Effector memory CD4-positive, alpha-beta T cell (primary cell): ENCODE measurements at regions not wholly inside any gene's neighbourhood (a gene's known extent, or its start where the extent isn't known, plus 50 kb on each side); places are given as distances from the start of the nearest gene placed in this dataset.

ENCODE experiments used
- DNase-seq, 3 donors: peaks; one replicate each; pipeline ENCODE4 v3.0.0-alpha.2; 2020
- H3K27ac ChIP-seq: 2 replicates; pipeline ENCODE4 v1.7.0; 2013; ENCODE audit warnings: mild to moderate bottlenecking, low read length, moderate library complexity; ENCODE audit not compliant: insufficient read depth, poor library complexity, severe bottlenecking
- H3K27me3 ChIP-seq: replicated peaks from 2 replicates; pipeline ENCODE4 v1.7.0; 2013; ENCODE audit warnings: mild to moderate bottlenecking, low read length; ENCODE audit not compliant: insufficient read depth, control insufficient read depth, poor library complexity, severe bottlenecking
- H3K36me3 ChIP-seq: 2 replicates; pipeline ENCODE4 v1.7.0; 2013; ENCODE audit warnings: mild to moderate bottlenecking, low read length, moderate library complexity; ENCODE audit not compliant: control insufficient read depth, insufficient read depth
- H3K4me1 ChIP-seq: 2 replicates; pipeline ENCODE4 v1.7.0; 2013; ENCODE audit warnings: low read length, mild to moderate bottlenecking; ENCODE audit not compliant: control insufficient read depth, insufficient read depth, poor library complexity, severe bottlenecking
- H3K4me3 ChIP-seq: 2 replicates; pipeline ENCODE4 v1.7.0; 2013; ENCODE audit warnings: low read length, low read depth, mild to moderate bottlenecking; ENCODE audit not compliant: insufficient read depth, poor library complexity, severe bottlenecking
- H3K9me3 ChIP-seq: 2 replicates; pipeline ENCODE4 v1.7.0; 2013; ENCODE audit warnings: mild to moderate bottlenecking, low read length, moderate library complexity; ENCODE audit not compliant: control insufficient read depth

DNA sequence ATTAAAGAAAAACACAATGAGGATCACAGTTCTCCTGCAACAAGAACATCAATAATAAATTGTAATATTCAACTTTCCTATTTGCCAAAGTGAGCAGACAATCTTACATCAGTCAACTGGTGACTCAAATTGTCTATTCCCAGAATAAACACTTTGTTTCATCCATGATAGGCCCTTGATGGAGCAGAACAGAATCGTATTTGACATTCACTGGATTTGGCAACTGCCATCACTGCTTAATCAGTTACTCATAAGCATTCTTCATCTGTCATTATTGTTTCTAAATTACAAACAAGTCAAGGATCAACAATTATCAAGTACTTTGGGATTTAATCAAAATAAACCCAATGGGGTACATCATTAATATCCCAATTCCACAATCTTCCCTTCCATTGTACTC, 398.4 kb downstream of the GABRG2 start:
- Histone ChIP-seq H3K27me3 (no peaks in the 10 kb centered on the region), H3K4me1 (no peaks in the 10 kb centered on the region), H3K4me3 (no peak overlapping the region), H3K36me3 (no peaks in the 10 kb centered on the region), H3K9me3 (no peaks in the 10 kb centered on the region), H3K27ac (no peak overlapping the region)
- no peak for DNase-seq

DNA sequence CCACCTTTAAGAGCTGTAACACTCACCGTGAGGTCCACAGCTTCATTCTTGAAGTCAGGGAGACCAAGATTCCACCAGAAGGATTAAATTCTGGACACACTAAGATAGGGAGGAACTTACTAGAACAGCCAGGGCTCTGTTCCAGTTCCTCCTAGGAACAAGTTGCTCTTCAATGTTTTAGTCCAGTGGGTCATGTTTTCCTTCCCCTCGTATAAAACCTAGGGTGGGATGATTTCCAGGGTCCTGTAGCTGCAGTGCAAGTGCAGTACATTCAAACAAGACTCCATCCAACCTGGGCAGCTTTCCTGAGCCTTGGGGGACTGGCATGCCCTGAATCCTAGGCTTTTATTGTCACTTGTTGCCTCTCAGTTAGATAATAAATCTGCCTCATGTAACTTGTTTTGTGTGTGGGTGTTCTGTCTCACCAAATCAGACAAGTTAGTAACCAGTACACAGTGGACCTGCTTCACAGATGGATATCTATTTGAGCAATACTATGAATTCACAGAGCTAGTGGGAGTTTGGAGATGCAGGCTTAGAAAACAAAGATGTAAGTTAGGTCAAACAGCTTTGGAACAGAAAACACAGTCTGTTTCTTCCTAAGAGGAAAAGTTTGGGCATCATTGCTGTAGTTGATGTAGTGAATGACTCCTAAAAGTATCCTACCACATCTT, 405.6 kb downstream of the GABRG2 start:
- no peak overlapping the region for H3K4me3 ChIP-seq
- no peaks in the 10 kb centered on the region for H3K36me3 ChIP-seq
- no peaks in the 10 kb centered on the region for H3K27me3 ChIP-seq
- H3K4me1 ChIP-seq, result no peaks in the 10 kb centered on the region
- no peak overlapping the region for H3K27ac ChIP-seq
- DNase-seq, result no peak
- no peaks in the 10 kb centered on the region for H3K9me3 ChIP-seq

DNA sequence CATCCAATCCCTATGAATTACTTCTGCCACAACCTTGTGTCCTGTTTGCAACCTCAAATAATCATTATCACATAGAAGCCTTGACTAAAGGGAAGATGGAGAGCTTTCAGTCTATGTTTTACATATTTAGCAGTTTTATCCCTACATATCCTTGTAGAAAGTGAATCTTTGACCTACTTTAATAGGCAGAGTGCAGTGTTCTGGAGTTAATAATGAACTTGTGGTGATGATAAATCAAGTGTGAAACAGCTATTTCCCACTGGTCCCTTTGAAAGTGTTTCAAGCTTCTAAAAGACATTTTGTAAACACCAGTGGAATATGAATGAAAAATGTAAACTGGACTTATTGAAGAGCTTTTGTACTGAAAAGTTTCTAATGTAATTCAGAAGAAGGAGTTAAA, 406.7 kb downstream of the GABRG2 start:
- no peaks in the 10 kb centered on the region for H3K9me3 ChIP-seq
- no peak overlapping the region for H3K27ac ChIP-seq
- H3K27me3 ChIP-seq, result no peaks in the 10 kb centered on the region
- DNase-seq, result no peak
- no peaks in the 10 kb centered on the region for H3K4me1 ChIP-seq
- H3K36me3 ChIP-seq, result no peaks in the 10 kb centered on the region
- no peak overlapping the region for H3K4me3 ChIP-seq

DNA sequence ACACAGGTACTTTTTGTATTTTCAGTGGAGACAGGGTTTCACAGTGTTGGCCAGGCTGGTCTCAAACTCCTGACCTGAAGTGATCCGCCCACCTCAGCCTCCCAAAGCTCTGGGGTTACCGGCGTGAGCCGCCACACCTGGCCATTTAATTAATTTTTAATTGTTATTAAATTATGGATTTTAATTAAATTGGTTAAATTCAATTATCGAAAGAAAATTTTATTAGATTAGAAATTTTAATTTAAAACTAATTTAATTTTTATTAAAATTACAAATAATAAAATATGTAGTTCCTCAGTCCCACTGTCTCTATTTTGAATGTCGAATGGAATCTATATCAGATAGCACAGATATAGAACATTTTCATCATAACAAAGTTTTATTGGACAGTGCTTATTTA, 416.5 kb downstream of the GABRG2 start:
- H3K9me3 ChIP-seq, result no peaks in the 10 kb centered on the region
- DNase-seq, result no peak
- H3K4me3 ChIP-seq, result no peak overlapping the region
- H3K27ac ChIP-seq, result no peak overlapping the region
- no peaks in the 10 kb centered on the region for H3K4me1 ChIP-seq
- no peaks in the 10 kb centered on the region for H3K36me3 ChIP-seq
- no peaks in the 10 kb centered on the region for H3K27me3 ChIP-seq

DNA sequence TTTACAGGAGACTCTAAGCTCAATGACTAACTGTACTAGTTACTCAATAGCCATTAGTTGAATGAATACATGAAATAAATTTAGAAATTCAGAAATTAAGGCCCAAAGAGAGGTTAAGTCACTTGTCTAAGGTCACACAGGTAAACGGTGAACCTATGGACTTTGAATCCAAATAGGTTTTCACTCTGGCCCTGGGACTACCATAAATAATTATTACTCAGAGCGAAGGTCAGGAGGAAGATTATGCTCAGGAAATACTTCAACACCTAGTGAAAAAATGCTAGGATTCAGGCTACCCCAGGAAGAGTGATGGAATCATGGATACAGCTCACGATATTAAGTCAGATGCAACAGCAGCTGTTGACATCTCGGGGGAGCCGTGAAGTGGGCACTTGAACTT, 417.4 kb downstream of the GABRG2 start:
- no peak overlapping the region for H3K4me3 ChIP-seq
- no peak for DNase-seq
- no peaks in the 10 kb centered on the region for H3K9me3 ChIP-seq
- H3K36me3 ChIP-seq, result no peaks in the 10 kb centered on the region
- H3K27me3 ChIP-seq, result no peaks in the 10 kb centered on the region
- no peaks in the 10 kb centered on the region for H3K4me1 ChIP-seq
- H3K27ac ChIP-seq, result no peak overlapping the region

DNA sequence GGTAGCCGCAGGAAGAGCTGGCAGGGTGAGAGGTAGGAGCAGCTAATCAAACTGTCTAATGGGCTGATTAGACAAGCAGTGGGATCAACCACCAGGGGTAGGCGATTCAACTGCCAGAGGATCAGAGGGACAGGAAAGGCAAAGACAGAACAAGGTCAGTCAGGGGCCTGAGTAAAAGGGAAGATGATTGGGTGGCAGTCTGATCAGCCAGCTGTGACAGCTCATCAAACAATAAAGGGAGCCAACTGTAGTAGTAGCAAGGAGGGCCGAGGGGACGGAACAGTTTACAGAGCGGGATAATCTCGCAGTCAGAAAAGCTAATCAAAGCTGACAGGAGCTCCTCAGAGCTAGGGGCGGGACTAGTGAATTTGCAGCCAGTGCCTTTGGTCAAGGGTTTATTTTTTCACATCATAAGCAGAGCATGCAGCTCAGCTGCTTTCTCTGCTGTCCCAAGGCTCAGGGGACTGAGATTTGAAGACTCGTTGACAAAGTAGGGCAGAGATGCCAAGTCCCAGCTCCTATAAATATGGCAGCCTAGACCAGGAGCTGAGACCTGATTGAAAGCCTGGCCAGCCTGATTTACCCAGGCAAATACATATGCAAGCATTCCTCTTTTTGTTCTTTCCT, 418.2 kb downstream of the GABRG2 start:
- Histone ChIP-seq H3K4me3 (no peak overlapping the region), H3K27me3 (no peaks in the 10 kb centered on the region), H3K27ac (no peak overlapping the region), H3K36me3 (no peaks in the 10 kb centered on the region), H3K9me3 (no peaks in the 10 kb centered on the region), H3K4me1 (no peaks in the 10 kb centered on the region)
- no peak for DNase-seq

DNA sequence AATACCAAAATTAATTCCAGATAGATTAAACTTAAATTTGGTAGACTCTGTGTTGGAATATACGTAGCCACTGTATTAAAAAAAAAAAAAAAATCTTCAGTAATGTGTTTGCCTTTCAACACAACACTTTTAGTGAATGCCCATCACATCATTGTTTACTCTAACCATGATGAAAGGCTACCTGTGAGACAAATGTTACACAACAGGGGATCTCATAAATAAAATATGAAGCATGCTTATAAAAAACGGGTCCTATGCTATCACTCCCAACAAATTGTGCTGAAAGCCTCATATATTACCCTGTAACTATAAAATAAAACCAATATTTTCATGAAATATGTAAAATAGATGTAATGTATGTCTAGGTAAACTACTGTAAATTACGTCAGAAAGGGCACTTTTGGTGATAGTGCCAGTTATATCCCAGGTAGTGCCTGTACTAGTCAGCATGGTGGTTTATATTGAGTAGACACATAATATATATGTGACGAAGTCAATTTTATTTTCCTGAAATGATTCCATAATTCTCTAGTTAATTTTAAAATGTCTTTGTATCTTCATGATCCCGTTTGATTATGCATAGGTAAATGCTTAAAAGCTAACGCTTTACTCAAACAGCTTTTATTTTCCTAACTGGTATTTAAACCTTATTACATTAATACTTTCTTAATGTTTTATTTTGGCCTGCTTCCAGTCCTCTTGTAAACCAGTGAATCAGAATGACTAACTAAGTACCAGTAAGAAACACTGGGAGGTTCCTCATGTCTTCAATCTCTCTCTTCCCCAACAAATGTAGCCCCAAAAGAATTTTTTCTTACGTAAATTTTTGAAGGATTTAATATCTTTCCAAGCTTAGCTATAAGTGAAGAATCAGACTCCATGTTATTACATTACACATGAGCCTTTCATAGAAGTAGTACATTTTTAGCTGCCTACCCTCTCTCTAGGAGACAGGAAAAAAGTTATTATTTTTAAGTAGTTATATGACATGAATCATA, 420.3 kb downstream of the GABRG2 start:
- DNase-seq, result no peak
- Histone ChIP-seq H3K9me3 (no peaks in the 10 kb centered on the region), H3K27ac (no peak overlapping the region), H3K4me1 (no peaks in the 10 kb centered on the region), H3K27me3 (no peaks in the 10 kb centered on the region), H3K36me3 (no peaks in the 10 kb centered on the region), H3K4me3 (no peak overlapping the region)

DNA sequence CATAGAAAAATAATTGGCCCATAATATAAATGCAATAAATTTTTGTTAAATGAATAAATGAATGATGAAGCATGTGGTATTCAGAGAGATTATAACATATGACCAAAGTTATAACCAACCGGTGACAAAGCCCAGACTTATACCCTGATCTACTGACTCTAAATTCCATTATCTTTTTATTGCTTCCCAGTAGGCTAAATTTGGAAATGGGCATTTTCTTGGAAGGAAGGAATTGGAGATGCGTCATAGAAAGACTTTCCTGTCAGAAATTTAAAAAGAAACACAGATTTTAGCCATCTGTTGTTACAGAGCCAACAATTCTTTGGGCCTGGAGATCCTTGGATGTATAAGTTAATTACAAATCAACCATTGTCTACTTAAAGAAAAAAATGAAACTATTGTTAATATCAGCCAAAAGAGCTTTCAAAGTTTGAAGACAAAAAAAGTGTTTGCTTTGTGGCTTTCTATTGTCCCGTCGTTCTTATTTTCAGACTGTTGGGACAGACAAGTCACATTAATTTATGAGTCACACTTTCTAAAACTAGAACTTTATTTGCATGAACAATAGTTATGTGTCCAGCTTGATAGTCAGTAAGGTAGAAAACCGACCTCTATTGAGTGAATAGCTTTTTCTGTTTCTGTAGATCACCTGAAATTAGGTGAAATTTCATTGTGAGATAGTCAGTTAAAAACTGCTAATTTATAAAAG, 428.7 kb downstream of the GABRG2 start:
- no peaks in the 10 kb centered on the region for H3K4me1 ChIP-seq
- DNase-seq, result no peak
- no peaks in the 10 kb centered on the region for H3K9me3 ChIP-seq
- no peak overlapping the region for H3K27ac ChIP-seq
- H3K4me3 ChIP-seq, result no peak overlapping the region
- no peaks in the 10 kb centered on the region for H3K27me3 ChIP-seq
- H3K36me3 ChIP-seq, result no peaks in the 10 kb centered on the region

DNA sequence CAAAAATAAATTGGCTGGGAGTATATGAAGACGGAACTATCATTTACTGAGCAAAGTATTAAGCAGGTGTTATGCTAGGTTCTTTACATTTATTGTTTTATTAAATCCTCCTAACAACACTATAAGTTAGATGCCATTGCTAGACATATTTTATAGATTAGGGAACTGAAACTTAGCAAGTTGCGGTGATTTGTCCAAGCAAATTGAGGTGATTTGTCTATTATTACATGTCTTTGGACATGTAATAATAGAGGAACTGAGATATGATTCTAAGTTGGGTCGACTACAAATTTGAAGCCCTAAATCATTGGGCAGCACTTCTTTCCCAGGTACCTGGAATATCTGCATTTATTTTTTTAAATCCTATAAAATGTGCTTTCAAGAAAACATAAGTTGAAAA, 429.9 kb downstream of the GABRG2 start:
- Histone ChIP-seq H3K27ac (no peak overlapping the region), H3K4me1 (no peaks in the 10 kb centered on the region), H3K9me3 (no peaks in the 10 kb centered on the region), H3K27me3 (no peaks in the 10 kb centered on the region), H3K36me3 (no peaks in the 10 kb centered on the region), H3K4me3 (no peak overlapping the region)
- DNase-seq, result no peak
